Breast epithelium (tissue), 4 donors: ENCODE measurements at regions not wholly inside any gene's neighbourhood (a gene's known extent, or its start where the extent isn't known, plus 50 kb on each side); places are given as distances from the start of the nearest gene placed in this dataset.

ENCODE experiments used
- DNase-seq, 2 donors: peaks; one replicate each; pipeline ENCODE4 v3.0.0-alpha.2; 2019; ENCODE audit warnings: low spot score in 2 of 2
- H3K27ac ChIP-seq, 2 donors: fragments of 200-600 bp; sonication (generic) in 1 of 2; one replicate each; pipeline ENCODE4 v1.5.1; 2016 to 2019; ENCODE audit warnings: mild to moderate bottlenecking in 1 of 2
- H3K27me3 ChIP-seq, 2 donors: fragments of 200-600 bp; sonication (generic) in 1 of 2; one replicate each; pipeline versions ENCODE4 v1.5.1 to v1.6.0; 2017 to 2019; ENCODE audit warnings: control low read depth in 1 of 2, mild to moderate bottlenecking in 1 of 2
- H3K36me3 ChIP-seq: fragments of 200-600 bp; one replicate; pipeline ENCODE4 v1.5.1; 2019
- H3K4me1 ChIP-seq, 2 donors: fragments of 200-600 bp; sonication (generic); one replicate each; pipeline ENCODE4 v1.5.1; 2016 to 2019; ENCODE audit warnings: control low read depth in 1 of 2
- H3K4me3 ChIP-seq, 3 donors: fragments of 200-600 bp; sonication (generic); 1 replicate in 2 of 3; 2 replicates in 1 of 3; pipeline ENCODE4 v1.5.1; 2016 to 2019; ENCODE audit warnings: mild to moderate bottlenecking in 3 of 3, moderate library complexity in 2 of 3
- H3K9me3 ChIP-seq, 2 donors: fragments of 200-600 bp; sonication (generic) in 1 of 2; one replicate each; pipeline ENCODE4 v1.5.1; 2016 to 2019; ENCODE audit warnings: control low read depth in 1 of 2
- POLR2A ChIP-seq: fragments of 450-650 bp; IDR thresholded peaks from one replicate; pipeline ENCODE4 v1.6.1; 2016; ENCODE audit warnings: antibody characterized with exemption, mild to moderate bottlenecking, moderate library complexity
- POLR2AphosphoS5 ChIP-seq, 3 donors: sonication (generic); formaldehyde crosslinking; IDR thresholded peaks; one replicate each; pipeline ENCODE4 v1.6.1; 2017; ENCODE audit warnings: antibody characterized with exemption in 3 of 3
- intact Hi-C: fragments of 100-400 bp; cut with DNase I; formaldehyde crosslinking; loops from one replicate; pipeline ENCODE4 v1.15.1; 2023; ENCODE audit warnings: low total_unique reads
- TF ChIP-seq, protein P1 (sequence below), 3 donors: fragments of 450-650 bp; IDR thresholded peaks; one replicate each; pipeline ENCODE4 v1.5.1; 2016 to 2017; ENCODE audit warnings: antibody characterized with exemption in 3 of 3, mild to moderate bottlenecking in 3 of 3, moderate library complexity in 3 of 3

DNA sequence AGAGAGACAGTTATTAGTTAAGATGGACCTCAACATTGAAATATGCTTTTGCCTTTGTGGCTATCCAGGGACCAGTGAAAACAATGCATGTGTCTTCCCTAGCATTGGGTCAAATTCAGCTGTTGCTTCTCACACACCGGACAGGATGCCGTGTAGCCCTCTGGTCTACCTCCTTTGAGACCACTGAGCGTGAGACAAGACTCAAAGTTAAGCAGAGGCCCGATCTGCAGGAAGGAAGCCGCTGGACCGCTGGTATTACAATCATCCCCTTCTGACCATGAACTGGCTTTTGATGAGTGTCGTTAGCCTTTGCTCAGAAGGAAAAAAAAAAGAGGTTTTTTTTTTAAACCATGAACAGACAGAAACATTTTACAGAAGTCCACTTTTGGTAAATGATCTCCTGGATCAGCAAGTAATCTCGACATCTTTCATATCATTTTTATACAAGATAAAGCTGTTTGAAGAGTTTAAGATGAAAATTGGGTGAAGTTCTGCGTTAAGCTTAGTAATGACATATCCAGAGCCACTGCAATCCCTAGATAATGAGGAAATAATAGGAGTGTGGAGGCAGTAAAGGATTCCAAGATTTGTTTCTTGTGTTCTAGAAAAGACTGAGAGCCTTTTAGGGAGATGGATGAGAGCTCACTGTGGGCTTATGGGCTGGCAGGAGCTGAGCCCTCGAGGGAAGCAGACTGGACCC, 622.8 kb downstream of the QKI start:
- Histone ChIP-seq H3K9me3 (no peaks in the 10 kb centered on the region), H3K4me3 (no peak overlapping the region), H3K27ac (no peak overlapping the region), H3K36me3 (no peaks in the 10 kb centered on the region), H3K27me3 (no peaks in the 10 kb centered on the region), H3K4me1 (no peaks in the 10 kb centered on the region)
- DNase-seq, result no peak
- TF ChIP-seq, protein P1, sequence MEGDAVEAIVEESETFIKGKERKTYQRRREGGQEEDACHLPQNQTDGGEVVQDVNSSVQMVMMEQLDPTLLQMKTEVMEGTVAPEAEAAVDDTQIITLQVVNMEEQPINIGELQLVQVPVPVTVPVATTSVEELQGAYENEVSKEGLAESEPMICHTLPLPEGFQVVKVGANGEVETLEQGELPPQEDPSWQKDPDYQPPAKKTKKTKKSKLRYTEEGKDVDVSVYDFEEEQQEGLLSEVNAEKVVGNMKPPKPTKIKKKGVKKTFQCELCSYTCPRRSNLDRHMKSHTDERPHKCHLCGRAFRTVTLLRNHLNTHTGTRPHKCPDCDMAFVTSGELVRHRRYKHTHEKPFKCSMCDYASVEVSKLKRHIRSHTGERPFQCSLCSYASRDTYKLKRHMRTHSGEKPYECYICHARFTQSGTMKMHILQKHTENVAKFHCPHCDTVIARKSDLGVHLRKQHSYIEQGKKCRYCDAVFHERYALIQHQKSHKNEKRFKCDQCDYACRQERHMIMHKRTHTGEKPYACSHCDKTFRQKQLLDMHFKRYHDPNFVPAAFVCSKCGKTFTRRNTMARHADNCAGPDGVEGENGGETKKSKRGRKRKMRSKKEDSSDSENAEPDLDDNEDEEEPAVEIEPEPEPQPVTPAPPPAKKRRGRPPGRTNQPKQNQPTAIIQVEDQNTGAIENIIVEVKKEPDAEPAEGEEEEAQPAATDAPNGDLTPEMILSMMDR (IDR thresholded peaks at IDR 0.05), result no peak
- TF ChIP-seq POLR2AphosphoS5 (IDR thresholded peaks at IDR 0.05) (no peak), POLR2A (no peak)
- intact Hi-C loops, result no loop called here

DNA sequence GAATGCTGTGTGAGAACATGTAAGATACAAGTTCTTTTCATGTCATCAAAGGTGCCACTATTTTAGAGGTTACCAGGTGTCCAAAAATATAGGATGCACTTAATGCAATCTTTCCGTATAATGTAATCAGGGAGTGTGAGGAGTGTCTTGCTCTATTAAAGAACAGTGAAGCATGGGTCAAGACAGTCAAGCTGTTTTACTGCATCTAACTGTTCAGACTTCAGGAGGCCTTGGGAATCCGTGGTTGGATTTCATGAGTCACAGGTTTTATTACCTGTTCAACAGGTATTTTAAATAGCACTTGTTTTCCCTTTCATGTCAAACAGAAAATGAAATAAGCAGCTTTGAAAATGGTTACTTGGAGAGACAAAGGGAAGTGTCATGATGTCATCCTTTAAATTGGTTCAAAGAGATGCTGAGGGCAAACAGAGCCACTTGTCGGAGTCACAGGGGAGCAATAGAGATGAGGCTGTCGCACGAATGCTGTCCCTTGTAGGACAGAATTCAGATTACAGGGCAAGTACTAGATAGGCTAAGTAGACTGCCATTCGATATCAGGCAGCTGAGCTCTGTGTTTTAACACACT, 621.5 kb downstream of the QKI start:
- TF ChIP-seq, protein P1 (IDR thresholded peaks at IDR 0.05), result no peak
- Histone ChIP-seq H3K4me1 (no peaks in the 10 kb centered on the region), H3K27me3 (no peaks in the 10 kb centered on the region), H3K27ac (no peak overlapping the region), H3K9me3 (no peaks in the 10 kb centered on the region), H3K36me3 (no peaks in the 10 kb centered on the region), H3K4me3 (no peak overlapping the region)
- intact Hi-C loops, result no loop called here
- DNase-seq, result no peak

DNA sequence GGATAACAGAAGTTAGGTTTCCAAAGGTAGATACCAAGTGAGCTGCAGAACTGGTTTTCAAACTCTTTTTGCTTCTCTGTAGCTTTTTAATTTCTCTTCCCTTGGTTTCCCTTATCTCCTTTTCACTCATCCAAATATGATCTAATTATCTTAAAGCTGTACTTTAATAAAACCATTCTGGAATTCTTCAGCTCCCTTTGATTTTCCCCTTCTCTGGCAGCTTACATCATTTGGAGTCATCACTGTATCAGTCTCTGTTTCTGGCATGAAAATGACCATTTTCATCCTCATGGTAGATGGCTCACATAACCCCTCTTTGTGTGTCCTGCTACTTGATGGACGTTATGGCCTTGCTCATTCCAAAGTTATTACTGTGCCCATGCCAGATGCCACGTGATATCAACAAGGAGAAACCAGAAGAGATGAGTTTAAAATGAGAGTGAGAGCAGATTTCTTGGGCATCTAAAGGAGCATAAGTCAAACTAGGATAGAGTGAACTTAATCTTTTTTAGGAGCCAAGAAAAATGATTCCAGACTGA, 620.2 kb downstream of the QKI start:
- DNase-seq, result no peak
- Histone ChIP-seq H3K36me3 (no peaks in the 10 kb centered on the region), H3K9me3 (no peaks in the 10 kb centered on the region), H3K27me3 (no peaks in the 10 kb centered on the region), H3K4me3 (no peak overlapping the region), H3K27ac (no peak overlapping the region), H3K4me1 (no peaks in the 10 kb centered on the region)
- TF ChIP-seq POLR2A, result no peak
- no peak for TF ChIP-seq POLR2AphosphoS5 (IDR thresholded peaks at IDR 0.05)
- TF ChIP-seq, protein P1 (IDR thresholded peaks at IDR 0.05), result no peak
- intact Hi-C loops, result no loop called here

GRCh38 chr6:164025180-164025579, 610.7 kb downstream of the QKI start:
- no peaks in the 10 kb centered on the region for H3K27me3 ChIP-seq
- no peak overlapping the region for H3K27ac ChIP-seq
- H3K36me3 ChIP-seq, result no peaks in the 10 kb centered on the region
- H3K4me3 ChIP-seq, result no peak overlapping the region
- intact Hi-C loops, result no loop called here
- no peak for DNase-seq
- TF ChIP-seq POLR2A, result no peak
- TF ChIP-seq, protein P1 (IDR thresholded peaks at IDR 0.05), result no peak
- no peak for TF ChIP-seq POLR2AphosphoS5 (IDR thresholded peaks at IDR 0.05)
- H3K4me1 ChIP-seq, result no peaks in the 10 kb centered on the region
- H3K9me3 ChIP-seq, result no peaks in the 10 kb centered on the region

DNA sequence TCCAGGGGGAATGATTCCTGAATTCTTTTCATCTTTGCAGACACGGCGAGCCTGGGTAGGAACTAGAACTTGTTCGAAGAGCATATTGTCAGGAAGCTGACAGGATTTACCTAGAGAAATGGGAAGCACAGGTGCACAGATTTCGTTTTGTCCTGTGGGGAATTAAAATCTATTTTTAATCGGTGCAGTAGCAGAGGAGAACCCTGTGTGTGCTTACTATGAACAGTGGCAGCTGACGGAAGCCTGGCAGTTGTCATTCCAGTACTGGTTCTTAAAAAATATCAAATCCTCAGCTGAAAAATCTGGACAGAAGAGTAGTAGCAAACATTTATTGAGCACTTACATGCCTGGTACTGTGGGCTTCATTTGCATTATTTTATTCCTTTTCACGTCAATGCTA, 609.0 kb downstream of the QKI start:
- intact Hi-C loops, result no loop called here
- Histone ChIP-seq H3K36me3 (no peaks in the 10 kb centered on the region), H3K9me3 (no peaks in the 10 kb centered on the region), H3K4me1 (no peaks in the 10 kb centered on the region), H3K4me3 (no peak overlapping the region), H3K27me3 (no peaks in the 10 kb centered on the region), H3K27ac (no peak overlapping the region)
- DNase-seq, result no peak
- no peak for TF ChIP-seq POLR2AphosphoS5 (IDR thresholded peaks at IDR 0.05)
- TF ChIP-seq, protein P1 (IDR thresholded peaks at IDR 0.05), result no peak
